T1000 (cell line): ENCODE measurements at regions not wholly inside any gene's neighbourhood (a gene's known extent, or its start where the extent isn't known, plus 50 kb on each side); places are given as distances from the start of the nearest gene placed in this dataset.

Experiments
- DNase-seq: peaks from one replicate; lab custom pipeline; 2025; ENCODE audit warnings: mixed read lengths; lab: John Stamatoyannopoulos, UW

DNA sequence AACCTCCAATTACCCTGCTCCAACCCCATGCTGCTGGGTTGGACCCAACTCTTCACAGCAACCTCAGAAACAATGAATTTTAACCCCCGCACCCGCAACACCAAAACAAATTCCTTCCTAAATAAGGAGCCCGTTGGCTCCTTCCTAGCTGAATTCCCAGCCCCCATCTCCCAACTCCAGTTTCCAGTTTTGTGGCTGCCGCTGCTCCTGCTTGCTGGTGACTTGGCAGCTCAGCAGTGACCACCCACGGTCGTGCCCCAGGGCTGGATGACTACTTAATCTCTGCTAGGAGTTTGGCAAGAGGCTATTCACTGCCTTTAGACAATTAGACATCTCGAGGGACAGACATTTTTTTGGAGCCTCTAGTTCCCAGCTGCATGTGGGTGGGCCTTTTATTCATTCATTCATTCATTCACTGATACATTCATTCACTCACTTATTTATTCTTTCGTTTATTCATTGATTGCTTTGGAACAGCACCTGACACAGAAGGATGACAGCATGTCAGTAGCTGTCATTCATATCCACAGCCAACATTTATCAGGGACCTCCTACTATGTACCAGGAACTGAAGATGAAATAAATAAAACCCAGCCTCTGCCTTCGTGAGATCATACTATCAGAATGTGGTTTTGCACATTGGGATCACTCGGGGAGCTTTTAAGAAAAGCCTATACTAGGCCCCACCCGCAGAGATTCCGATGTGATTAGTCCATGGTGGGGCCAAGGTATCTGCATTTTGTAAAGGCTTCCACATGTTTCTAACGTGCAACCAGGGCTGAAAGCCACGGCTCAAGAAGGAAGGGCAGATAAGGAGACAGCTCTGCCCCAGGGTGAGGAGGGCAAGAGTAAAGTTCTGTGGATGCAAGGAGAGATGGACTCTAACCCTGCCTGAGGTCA, 256.5 kb downstream of the SHQ1 start:
- peak; percentile 94 for DNase-seq

DNA sequence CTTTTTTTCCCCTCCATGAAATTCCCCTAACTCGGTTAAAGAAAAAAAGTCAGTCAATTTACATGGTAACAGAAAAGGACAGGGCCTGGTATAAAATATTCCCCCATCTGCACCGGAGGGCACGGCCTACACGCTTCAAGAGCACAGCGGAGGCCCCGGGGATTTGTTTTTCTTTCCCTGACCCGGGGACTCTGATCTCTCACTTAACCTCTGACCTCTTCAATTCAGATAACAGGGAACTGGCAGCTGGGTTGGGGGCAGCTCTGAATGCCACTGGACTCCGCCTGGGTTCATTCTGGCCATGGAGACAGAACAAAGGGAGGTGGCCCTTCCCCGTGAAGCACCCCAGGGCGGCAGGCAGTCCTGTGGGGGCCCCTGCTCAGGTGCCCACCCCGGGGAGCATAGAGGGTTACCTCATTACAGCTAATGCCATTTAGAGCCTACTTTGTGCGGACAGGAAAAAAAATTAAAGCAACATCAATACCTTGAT, 257.5 kb downstream of the SHQ1 start:
- DNase-seq, result no peak

DNA sequence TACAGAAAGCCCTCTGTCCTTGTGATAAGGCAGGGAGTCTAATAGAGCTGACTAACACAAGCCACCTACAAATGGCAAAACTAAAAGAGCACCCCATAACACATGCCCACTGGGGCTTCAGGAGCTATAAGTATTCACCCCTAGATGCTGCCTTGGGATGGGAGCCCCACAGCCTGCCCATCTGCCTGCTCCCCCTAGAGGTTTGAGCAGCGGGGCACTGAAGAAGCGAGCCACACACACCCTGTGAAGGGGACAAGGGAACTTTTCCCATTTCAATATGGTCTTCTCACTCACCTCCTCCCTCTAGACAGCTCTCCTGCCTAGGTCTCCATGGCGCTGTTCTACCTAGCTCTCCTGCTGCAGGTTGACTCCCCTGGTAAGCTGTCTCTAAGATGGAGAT, 261.0 kb downstream of the SHQ1 start:
- no peak for DNase-seq

GRCh38 chr3:72586694-72587093, 261.6 kb downstream of the SHQ1 start:
- DNase-seq, result no peak

GRCh38 chr3:72585966-72586365, 262.3 kb downstream of the SHQ1 start:
- DNase-seq, result no peak

DNA sequence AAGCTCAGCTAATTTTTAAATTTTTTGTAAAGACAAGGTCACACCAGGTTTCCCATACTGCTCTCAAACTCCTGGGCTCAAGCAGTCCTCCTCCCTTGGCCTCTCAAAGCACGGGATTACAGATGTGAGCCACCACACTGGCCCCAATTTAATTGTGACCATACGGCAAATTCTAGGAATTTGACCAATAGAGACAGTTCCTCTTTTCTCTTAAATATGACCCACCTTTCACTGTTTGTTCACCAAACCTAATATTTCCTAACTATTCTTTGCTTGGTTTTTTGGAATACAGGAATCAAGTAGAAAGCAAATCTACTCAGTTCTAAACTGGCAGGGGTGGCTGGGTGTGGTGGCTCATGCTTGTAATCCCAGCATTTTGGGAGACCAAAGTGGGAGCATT, 264.0 kb downstream of the SHQ1 start:
- no peak for DNase-seq

DNA sequence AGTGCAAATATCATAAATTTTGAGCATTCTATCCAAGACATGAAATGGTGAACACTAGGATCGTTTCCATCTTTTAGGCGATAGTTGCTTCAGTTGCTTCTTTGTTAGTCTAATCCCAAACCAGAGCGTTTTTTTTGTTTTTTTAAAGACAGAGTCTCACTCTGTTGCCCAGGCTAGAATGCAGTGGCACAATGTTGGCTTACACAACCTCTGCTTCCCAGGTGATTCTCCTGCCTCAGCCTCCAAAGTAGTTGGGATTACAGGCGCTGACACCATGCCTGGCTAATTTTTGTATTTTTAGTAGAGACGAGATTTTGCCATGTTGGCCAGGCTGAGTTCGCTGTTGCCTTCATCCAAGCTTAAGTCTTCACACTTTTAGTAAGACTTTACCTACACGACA, 265.3 kb downstream of the SHQ1 start:
- no peak for DNase-seq

- DNase-seq, result no peak
Observed at GRCh38 chr3:72582211-72582878, 265.9 kb downstream of the SHQ1 start.

- DNase-seq, result no peak
Observed at GRCh38 chr3:72580900-72581299, 267.3 kb downstream of the SHQ1 start.

DNA sequence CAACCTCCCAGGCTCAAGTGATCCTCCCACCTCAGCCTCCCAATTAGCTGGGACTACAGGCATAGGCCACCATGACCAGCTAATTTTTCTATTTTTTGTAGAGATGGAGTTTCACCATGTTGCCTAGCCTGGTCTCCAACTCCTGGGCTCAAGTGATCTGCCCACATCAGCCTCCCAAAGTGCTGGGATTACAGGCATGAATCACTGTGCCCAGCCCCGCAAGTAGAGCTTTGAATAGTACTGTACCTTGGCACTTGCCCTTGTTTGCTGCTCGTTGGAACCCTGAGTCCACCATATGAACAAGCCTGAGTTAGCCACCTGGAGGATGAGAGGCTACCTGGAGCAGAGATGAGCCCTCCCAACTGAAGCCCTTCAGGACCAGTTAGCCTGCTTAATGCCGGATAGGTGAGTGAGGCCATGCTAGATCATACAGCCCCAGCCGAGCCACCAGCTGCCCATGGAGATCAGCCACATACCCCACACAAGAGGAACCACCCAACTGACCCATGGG, 267.9 kb downstream of the SHQ1 start:
- DNase-seq, result no peak

DNA sequence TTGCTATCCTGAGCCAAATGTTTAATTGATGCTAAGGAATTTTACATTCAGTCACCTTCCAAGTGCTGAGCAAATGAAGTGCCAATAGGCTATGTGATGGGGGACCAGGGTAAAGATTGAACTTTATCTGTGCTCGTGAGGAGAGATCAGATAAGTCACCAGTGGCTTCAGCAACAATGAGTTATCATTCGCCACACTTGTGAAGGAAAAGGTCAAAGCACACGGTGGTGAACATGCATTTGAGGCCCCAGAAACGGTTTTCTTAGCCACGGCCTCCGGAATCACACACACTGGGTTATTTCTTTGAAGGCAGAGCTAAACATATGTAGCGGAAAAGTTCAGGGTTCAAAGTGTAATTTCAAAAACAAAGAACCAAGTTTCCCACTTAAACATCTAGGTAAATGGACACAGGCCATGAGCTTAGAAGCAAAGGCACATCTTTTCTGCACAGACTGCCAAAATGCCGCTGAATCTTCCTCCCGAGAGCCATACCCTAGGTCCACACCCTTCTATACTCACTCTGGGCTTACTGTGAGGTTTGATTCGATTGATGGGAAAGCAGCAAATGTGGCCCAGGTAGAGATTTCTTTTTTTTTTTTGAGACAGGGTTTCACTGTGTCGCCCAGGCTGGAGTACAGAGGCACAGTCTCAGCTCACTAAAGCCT, 268.5 kb downstream of the SHQ1 start:
- DNase-seq, result no peak

DNA sequence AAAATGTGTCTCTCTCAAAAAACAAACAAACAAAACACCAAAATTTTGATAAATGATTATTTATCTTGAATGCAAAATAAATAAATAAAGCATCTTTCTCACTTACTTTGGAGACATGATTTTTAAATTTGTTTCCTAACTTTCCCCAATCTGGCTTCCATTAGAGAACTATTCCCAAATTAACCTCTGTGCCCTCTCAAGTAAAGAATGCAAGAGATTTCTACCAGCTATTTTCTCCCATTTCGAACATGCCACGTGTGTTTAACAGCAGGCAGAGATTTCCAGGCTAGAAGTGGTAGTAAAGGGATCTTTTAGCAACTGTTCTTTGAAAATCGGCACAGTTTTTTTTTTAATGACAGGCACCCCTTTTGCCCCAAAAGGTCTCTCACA, 269.1 kb downstream of the SHQ1 start:
- DNase-seq, result no peak

- no peak for DNase-seq
Observed at GRCh38 chr3:72577190-72577589, 271.1 kb downstream of the SHQ1 start.

DNA sequence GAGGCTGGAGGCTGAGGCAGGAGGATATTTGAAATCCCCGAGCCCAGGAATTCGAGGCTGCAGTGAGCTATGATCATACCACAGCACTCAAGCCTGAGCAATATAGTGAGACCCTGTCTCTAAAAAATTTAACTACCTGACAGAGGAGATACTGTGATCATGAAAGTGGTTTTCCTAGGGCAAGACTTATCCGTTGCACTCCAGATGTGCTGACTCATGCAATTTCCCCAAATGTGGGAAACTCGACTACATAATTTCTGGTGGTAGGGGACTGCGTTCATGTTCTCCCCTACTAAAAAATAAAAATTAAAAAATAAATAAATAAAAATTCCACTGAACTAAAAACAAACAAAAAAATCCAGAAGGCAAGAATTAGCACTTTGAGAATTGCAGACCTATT, 271.7 kb downstream of the SHQ1 start:
- DNase-seq, result no peak

DNA sequence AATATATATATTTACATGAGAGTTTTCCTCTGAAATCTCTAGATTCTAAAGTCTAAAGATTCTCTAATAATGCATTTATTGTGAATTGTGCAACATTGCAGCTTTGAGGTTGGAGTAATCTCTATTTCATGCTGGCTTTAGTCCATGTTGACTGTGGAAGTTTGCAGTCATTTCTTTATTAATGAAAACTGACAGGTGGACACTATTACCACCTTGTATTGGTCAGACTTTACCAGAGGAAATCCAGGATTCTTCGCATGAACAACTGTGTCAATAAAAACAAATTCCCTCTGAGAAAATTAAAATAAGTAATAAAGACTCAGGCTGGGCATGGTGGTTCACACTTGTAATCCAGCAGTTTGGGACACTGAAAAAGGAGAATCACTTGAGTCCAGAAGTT, 274.1 kb downstream of the SHQ1 start:
- DNase-seq, result no peak

GRCh38 chr3:72573051-72573450, 275.2 kb downstream of the SHQ1 start:
- DNase-seq, result no peak

DNA sequence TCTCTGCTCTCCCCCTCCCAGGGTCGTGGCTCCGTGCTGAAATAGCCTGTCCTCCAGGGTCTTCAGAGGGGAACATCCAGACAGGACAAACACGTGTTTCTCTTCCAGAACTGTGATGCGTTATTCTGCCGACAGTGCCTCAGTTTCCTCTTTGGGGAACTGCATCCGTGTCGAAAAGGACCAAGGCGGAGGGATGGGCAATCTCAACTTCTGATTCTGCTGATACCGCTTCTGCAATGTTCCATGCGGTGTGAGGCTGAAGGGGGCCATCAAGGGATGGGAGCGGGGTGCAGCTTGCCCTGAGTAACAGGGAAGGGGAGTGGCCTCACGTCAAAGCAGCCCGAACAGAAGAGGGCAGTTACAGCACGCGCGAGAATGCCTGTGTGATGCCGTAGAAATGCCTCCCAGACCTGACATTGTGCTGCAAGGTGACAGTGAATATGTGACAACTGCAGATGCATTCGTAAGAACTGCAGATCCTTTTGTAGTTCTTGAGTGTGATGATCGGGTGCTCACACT, 275.7 kb downstream of the SHQ1 start:
- no peak for DNase-seq

GRCh38 chr3:72571638-72572114, 276.6 kb downstream of the SHQ1 start:
- no peak for DNase-seq

DNA sequence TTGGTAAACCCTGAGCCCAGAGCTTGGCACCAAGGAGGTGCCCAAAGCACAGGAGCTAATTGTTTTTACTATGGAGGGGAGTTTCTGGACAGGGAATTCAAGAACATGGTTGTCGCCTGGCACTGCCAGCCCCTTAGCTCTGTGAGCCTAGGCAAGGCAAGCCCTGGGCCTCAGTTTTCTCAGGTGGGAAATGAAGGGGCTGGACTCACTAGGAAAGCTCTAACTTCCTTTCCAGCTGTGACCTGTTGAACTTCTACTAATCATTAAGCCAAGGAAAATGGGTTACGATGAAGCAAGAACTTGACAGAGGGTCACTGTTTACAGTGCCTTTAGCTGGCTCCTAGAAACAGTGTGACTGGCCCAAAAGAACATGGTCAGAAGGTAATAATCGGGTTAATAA, 277.2 kb downstream of the SHQ1 start:
- DNase-seq, result no peak

GRCh38 chr3:72569754-72570440, 278.3 kb downstream of the SHQ1 start:
- no peak for DNase-seq

DNA sequence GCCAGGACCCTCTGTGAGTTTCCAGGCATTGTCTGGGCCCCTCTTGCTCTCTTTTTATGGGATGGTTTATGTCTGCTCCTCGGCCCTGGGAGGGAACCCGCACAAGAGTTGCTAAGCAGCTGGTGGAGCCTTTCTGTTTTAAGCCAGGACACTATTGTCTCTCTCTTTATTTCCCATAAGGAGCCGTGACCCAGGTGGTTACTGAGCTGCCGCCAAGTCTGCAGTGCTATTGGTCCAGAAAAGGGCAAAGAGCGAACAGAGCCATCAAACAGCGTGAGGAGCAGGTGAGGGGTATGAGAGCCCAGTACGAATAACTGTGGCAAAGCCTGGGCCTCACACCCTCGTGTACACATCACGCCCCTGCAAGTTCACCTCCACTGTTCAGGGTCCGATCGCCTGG, 280.2 kb downstream of the SHQ1 start:
- no peak for DNase-seq

- DNase-seq, result no peak
Observed at GRCh38 chr3:72567474-72567873, 280.8 kb downstream of the SHQ1 start.
